ENCODE measurements at regions not wholly inside any gene's neighbourhood (a gene's known extent, or its start where the extent isn't known, plus 50 kb on each side); places are given as distances from the start of the nearest gene placed in this dataset.

GRCh38 chr13:99859178-99860177 is 112.1 kb downstream of the ZIC5 start:
- DNase-seq (ENCODE audit: low spot score) = no peak

DNA sequence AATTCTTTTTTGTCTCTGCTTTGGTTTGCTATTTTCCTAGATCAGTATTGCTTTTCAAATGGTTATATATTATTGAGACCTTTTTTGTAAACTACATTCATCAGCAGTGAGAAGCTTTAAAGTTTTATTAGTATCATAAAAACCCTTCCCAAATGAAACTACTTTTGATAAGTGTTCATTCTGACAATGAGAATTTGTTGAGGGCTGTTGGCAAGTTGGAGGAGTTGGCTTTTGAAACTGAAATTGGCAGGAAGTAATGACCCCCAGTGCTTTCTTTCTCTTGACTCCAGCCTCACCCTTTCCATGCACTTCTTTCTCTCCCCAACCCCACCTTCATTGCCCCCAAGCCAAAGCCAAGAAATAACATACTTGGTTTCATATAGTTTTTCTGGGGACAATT is 113.8 kb downstream of the ZIC5 start:
- no peak for DNase-seq (ENCODE audit: low spot score)

GRCh38 chr13:99855526-99856420 is 115.8 kb downstream of the ZIC5 start:
- no peak for DNase-seq (ENCODE audit: low spot score)

GRCh38 chr13:99854366-99854765 is 117.2 kb downstream of the ZIC5 start:
- no peak for DNase-seq (ENCODE audit: low spot score)

DNA sequence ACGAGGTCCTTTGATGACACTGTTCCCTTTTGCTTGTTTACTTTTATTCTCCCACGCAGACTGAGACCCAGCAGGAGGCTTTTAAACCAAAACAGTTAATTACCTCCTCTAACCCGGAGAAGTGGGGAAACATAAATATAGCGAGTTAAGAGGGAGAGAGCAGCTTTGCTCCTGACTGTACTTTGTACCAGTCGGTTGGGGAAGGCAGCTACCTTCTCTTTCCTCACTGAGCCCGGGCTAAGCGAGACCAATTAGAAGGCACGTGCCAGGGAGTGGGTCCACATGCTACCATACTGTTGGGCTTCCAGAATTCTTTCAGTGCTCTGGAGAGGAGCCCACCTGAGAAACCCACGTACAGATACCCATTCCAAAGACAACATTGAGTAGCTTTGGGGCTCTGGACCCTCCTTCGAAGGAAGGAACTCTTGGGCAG is 124.2 kb downstream of the ZIC5 start:
- no peak for DNase-seq (ENCODE audit: low spot score)

DNA sequence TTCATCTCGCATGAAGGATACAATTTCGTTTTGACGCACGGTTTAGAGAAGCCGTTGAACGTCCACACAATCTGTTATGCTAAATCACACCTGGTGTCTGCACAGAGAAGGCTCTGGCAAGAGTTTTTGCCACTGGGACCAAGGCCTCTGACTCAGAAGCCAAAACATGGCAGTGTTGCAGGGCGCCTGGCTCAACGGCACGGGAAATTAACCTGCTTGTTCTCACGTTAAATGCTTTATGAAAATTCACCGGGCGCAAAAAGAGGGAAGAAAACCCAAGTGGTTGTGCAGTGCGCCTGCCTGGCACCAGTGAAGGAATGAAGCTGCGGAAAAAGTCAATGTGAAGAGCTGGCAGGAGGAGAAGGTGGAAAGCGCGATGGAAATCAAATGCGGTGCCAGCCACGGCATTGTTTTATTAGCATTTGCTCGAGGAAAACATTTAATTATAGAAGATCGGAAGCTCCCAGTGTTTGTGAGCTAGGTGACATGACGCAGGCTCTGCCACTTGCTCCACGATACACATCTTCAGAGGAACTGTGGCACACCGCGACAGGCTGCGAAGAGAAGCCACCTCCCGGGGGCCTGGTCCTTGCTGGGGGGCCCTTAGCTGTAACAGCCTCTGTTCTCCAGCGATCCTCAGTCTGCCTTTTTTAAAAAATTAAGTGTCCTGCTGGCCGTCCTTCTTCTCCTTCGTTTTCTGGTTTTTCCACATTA is 126.2 kb downstream of the ZIC5 start:
- no peak for DNase-seq (ENCODE audit: low spot score)

DNA sequence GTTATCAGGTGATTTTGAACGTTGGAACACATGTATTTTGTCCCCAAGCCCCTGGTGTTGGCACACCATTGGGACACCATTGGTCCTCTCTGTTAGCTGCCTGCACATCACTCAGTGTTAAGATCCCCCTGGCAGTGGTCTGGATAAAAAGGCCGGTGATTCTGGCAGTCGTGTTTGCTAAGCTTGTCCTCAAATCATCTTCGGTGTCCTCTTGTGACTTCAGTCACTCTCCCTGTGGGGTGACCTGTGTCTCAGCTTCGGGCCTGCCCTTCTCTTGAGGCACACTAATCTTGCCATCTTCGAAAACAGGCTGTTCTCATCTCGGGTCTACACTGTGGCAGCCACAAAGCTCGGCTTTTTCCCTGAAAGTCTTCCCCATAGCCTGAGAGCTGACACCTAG is 127.1 kb downstream of the ZIC5 start:
- no peak for DNase-seq (ENCODE audit: low spot score)

- no peak for DNase-seq (ENCODE audit: low spot score)
These were observed 127.7 kb downstream of the ZIC5 start for GRCh38 chr13:99843872-99844271.

- no peak for DNase-seq (ENCODE audit: low spot score)
These were observed 129.2 kb downstream of the ZIC5 start for GRCh38 chr13:99842405-99842804.

DNA sequence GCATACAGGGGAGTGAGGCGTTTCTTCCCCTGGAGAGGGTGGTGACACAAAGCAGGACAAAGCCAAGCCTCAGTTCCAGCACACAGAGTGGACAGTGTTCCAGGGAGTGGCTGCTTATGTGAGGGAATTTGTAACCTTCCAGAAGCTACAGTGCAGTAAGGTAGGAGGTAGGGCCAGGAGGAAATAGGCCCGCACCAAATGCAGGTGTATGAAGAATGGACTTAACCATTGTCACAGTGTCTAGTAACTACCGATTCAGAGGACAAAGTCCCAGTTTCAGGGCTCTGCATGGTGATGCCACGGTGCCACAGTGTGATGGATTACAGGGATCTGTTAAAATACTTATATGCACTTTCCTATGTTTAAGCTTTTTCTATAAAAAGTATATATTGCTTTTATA is 135.3 kb downstream of the ZIC5 start:
- DNase-seq (ENCODE audit: low spot score) = no peak

DNA sequence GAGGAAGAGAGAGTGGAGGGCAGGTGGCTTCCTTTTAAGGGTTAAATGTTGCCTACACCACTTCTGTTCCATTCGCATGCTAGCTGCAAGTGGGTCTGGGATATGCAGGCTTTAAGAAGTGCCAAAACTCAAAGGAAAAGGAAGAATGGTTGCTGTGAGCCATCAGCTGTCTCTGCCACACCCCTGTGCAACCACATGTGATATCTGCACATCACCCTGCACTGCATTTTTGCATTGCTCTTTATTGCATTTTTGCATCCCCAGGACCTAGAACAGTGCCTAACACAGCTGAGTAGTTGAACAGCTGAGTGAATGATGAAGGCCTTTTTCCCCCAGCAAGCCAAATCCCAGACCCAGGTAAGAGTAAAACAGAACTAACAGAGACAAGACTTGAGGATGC is 136.1 kb downstream of the ZIC5 start:
- no peak for DNase-seq (ENCODE audit: low spot score)

GRCh38 chr13:99834246-99834645 is 137.3 kb downstream of the ZIC5 start:
- DNase-seq (ENCODE audit: low spot score) = no peak

DNA sequence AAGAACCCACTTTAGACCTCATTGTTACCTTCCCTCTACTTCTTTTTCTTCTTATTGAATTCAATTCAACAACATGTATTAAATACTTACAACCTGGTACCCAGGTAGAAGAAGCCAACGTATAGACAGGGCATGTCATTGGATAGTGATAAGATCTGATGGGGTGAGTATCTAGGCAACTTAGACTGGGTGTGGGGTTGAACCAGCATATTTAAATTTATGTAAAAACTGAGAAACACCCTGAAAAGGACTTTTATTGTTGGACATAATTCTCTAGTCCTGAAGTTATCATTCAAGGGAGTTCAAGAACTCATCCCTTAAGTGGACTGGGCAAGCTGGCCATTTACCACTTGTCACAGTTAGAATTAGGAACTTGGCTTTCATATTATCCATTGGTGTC is 139.2 kb downstream of the ZIC5 start:
- no peak for DNase-seq (ENCODE audit: low spot score)

- no peak for DNase-seq (ENCODE audit: low spot score)
These were observed 140.6 kb downstream of the ZIC5 start for GRCh38 chr13:99830931-99831330.

GRCh38 chr13:99829593-99830239 is 141.9 kb downstream of the ZIC5 start:
- DNase-seq (ENCODE audit: low spot score) = peak; percentile 32

- DNase-seq (ENCODE audit: low spot score) = no peak
These were observed 142.4 kb downstream of the ZIC5 start for GRCh38 chr13:99829161-99829560.

GRCh38 chr13:99828735-99829134 is 142.8 kb downstream of the ZIC5 start:
- DNase-seq (ENCODE audit: low spot score) = no peak

GRCh38 chr13:99828123-99828522 is 143.4 kb downstream of the ZIC5 start:
- DNase-seq (ENCODE audit: low spot score) = no peak

- no peak for DNase-seq (ENCODE audit: low spot score)
These were observed 144.4 kb downstream of the ZIC5 start for GRCh38 chr13:99827011-99827772.

- no peak for DNase-seq (ENCODE audit: low spot score)
These were observed 147.6 kb downstream of the ZIC5 start for GRCh38 chr13:99823961-99824360.

DNA sequence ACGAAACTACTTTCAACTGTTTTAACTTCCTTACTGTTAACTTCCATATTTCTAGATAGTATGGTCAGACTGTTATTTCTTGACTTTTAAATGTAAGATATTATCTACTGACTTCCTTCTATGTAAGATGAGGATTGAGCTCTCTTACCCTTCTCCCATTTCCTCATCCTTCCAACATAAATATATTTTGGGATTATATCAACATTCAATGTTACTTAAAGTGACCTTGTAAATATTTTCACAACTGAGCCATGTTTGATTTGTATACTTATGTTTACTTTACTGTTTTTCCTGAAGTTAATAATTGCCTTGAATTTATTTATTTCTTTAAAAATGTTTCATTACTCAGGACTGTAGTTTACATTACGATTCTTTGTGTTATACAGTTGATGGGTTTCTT is 148.7 kb downstream of the ZIC5 start:
- DNase-seq (ENCODE audit: low spot score) = no peak
